Endothelial cell of umbilical vein (primary cell): ENCODE measurements at regions not wholly inside any gene's neighbourhood (a gene's known extent, or its start where the extent isn't known, plus 50 kb on each side); places are given as distances from the start of the nearest gene placed in this dataset.

Experiments used
- POLR2A ChIP-seq: IDR thresholded peaks from 2 replicates; pipeline ENCODE4 v1.6.1; 2012; ENCODE audit warnings: low read depth, mild to moderate bottlenecking, control low read depth, low read length
- TF ChIP-seq, protein P1 (sequence below), 2 donors: IDR thresholded peaks; 1 replicate in 1 of 2; 2 replicates in 1 of 2; pipeline ENCODE4 v1.5.1; 2011; ENCODE audit warnings: low read length in 2 of 2, mild to moderate bottlenecking in 2 of 2, moderate library complexity in 2 of 2, control low read depth in 1 of 2, inconsistent platforms in 1 of 2, low read depth in 1 of 2; ENCODE audit not compliant: insufficient read depth in 1 of 2; ENCODE audit errors: extremely low read depth in 1 of 2

DNA sequence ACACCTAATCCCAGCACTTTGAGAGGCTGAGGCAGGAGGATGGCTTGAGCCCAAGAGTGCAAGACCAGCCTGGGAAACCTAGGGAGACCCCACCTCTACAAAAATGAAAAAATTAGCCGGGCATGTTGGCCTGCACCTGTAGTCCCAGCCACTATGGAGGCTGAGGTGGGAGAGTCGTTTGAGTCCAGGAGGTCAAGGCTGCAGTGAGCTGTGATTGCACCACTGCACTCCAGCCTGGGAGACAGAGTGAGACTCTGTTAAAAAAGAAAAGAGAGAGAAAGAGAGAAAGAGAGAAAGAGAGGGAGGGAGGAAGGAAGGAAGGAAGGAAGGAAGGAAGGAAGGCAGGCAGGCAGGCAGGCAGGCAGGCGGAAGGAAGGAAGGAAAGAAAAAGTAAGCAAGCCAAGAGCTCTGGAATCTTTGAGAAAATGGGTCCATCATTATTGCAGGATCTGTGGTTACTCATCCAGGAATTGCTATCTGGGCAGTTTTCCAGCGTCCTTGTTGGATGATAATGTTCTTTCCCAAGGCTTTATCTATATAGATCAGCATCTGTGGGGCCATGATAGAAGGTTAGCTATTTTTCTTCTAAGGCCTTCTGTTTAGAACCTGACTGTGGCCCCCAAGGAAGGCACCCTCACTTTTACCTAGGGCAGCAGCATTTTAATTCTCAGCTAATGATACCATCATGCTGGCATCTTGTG lies 533.2 kb upstream of the CDH5 start:
- TF ChIP-seq, protein P1, sequence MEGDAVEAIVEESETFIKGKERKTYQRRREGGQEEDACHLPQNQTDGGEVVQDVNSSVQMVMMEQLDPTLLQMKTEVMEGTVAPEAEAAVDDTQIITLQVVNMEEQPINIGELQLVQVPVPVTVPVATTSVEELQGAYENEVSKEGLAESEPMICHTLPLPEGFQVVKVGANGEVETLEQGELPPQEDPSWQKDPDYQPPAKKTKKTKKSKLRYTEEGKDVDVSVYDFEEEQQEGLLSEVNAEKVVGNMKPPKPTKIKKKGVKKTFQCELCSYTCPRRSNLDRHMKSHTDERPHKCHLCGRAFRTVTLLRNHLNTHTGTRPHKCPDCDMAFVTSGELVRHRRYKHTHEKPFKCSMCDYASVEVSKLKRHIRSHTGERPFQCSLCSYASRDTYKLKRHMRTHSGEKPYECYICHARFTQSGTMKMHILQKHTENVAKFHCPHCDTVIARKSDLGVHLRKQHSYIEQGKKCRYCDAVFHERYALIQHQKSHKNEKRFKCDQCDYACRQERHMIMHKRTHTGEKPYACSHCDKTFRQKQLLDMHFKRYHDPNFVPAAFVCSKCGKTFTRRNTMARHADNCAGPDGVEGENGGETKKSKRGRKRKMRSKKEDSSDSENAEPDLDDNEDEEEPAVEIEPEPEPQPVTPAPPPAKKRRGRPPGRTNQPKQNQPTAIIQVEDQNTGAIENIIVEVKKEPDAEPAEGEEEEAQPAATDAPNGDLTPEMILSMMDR (IDR thresholded peaks at IDR 0.05; ENCODE audit: extremely low read depth in 1 of 2, insufficient read depth in 1 of 2, low read depth in 1 of 2, low read length in 2 of 2), result no peak
- TF ChIP-seq POLR2A, result no peak
